ENCODE measurements at regions not wholly inside any gene's neighbourhood (a gene's known extent, or its start where the extent isn't known, plus 50 kb on each side); places are given as distances from the start of the nearest gene placed in this dataset.

GRCh38 chr3:159548675-159549335 is 439.8 kb upstream of the IL12A start (continued):
- TF ChIP-seq CTCF (conservative IDR thresholded peaks at IDR 0.05; ENCODE audit: low read depth in 2 of 2) = no peak
- TF ChIP-seq, protein P1, sequence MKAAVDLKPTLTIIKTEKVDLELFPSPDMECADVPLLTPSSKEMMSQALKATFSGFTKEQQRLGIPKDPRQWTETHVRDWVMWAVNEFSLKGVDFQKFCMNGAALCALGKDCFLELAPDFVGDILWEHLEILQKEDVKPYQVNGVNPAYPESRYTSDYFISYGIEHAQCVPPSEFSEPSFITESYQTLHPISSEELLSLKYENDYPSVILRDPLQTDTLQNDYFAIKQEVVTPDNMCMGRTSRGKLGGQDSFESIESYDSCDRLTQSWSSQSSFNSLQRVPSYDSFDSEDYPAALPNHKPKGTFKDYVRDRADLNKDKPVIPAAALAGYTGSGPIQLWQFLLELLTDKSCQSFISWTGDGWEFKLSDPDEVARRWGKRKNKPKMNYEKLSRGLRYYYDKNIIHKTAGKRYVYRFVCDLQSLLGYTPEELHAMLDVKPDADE (IDR thresholded peaks at IDR 0.05) = no peak
- TF ChIP-seq NANOG (IDR thresholded peaks at IDR 0.05; ENCODE audit: borderline replicate concordance) = no peak

DNA sequence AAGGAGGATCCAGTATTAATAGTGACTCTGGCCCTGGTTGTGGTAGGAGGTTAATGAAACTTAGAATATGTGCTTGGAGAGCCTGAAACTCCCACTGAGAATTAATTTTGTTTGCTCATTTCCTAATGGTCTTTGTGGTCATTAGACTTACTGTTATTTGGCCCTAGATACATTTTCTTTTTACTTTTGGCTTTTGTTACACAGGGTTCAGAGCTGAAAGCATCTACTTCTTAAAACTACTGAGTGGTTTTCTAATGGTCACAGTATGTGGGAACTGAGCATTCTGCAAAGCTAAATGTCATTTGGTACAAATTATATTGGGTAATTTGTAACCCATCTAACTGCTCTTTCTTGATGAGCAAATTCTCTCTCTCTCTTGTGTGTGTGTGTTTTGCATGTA is 433.4 kb upstream of the IL12A start:
- Mint-ChIP-seq H3K9me3 (no peaks in the 10 kb centered on the region; the same call in 2 of the 3 replicates), H3K27ac (no peak overlapping the region), H3K4me3 (no peak overlapping the region)
- no peak for TF ChIP-seq ZNF331 (CRISPR knock-in tag; IDR thresholded peaks at IDR 0.05; ENCODE audit: low read depth)
- no peak for TF ChIP-seq JUNB (IDR thresholded peaks at IDR 0.05; ENCODE audit: unreplicated experiment)
- no peak for TF ChIP-seq CREB1 (CRISPR knock-in tag; IDR thresholded peaks at IDR 0.05; ENCODE audit: low read depth)
- TF ChIP-seq ZNF114 (CRISPR knock-in tag; IDR thresholded peaks at IDR 0.05) = no peak
- TF ChIP-seq, protein P1 (IDR thresholded peaks at IDR 0.05) = no peak
- no peak for TF ChIP-seq REST (IDR thresholded peaks at IDR 0.05; ENCODE audit: unreplicated experiment)
- TF ChIP-seq EZH2phosphoT487 (IDR thresholded peaks at IDR 0.05; ENCODE audit: unreplicated experiment) = no peak
- no peak for TF ChIP-seq EZH2 (IDR thresholded peaks at IDR 0.05; ENCODE audit: low read depth, unreplicated experiment)
- no peak for TF ChIP-seq POLR2AphosphoS5 (IDR thresholded peaks at IDR 0.05; ENCODE audit: low read depth)

More for the DNA sequence above, 433.4 kb upstream of the IL12A start:
- H4K20me1 ChIP-seq (replicated peaks; ENCODE audit: insufficient read depth) = no peaks in the 10 kb centered on the region
- H3K36me3 Mint-ChIP-seq (ENCODE audit: low read depth) = no peaks in the 10 kb centered on the region
- H3K4me3 ChIP-seq = no peak overlapping the region
- peaks cover 16% of the 10 kb centered on the region for H3K27me3 ChIP-seq (ENCODE audit: insufficient read depth)
- no peaks in the 10 kb centered on the region for H3K79me2 ChIP-seq (replicated peaks; ENCODE audit: insufficient read depth)
- peaks cover 7% of the 10 kb centered on the region for H3K4me1 ChIP-seq (ENCODE audit: insufficient read depth)
- H3K9me2 ChIP-seq (ENCODE audit: insufficient read depth) = no peaks in the 10 kb centered on the region
- no peaks in the 10 kb centered on the region for H3F3A ChIP-seq (replicated peaks; ENCODE audit: low read depth)
- H3K4me2 ChIP-seq = no peak overlapping the region
- peaks cover 13% of the 10 kb centered on the region for H3K27me3 Mint-ChIP-seq (ENCODE audit: insufficient read depth, low read depth, poor library complexity)
- H3K27ac ChIP-seq (ENCODE audit: low read depth) = no peak overlapping the region
- H3K4me1 Mint-ChIP-seq = peaks cover 13% of the 10 kb centered on the region
- no peaks in the 10 kb centered on the region for H3K36me3 ChIP-seq (ENCODE audit: insufficient read depth)
- no peak for ATAC-seq
- no peak for DNase-seq (ENCODE audit: low spot score)
- H2AFZ ChIP-seq = no peak overlapping the region
